Liver (tissue), 7 donors: ENCODE measurements at regions not wholly inside any gene's neighbourhood (a gene's known extent, or its start where the extent isn't known, plus 50 kb on each side); places are given as distances from the start of the nearest gene placed in this dataset.

Source experiments
- DNase-seq: peaks from one replicate; pipeline ENCODE4 v3.0.0-alpha.2; 2017; ENCODE audit warnings: low spot score
- H3K27ac ChIP-seq, 2 donors: one replicate each; pipeline ENCODE4 v1.7.0; 2013; ENCODE audit warnings: inconsistent platforms in 2 of 2, low read length in 2 of 2, control low read depth in 1 of 2, low read depth in 1 of 2, mild to moderate bottlenecking in 1 of 2
- H3K27me3 ChIP-seq, 4 donors: one replicate each; pipeline versions ENCODE4 v1.6.1 to v1.7.0; 2013; ENCODE audit warnings: low read length in 3 of 4, inconsistent platforms in 1 of 4, mild to moderate bottlenecking in 1 of 4, moderate library complexity in 1 of 4; ENCODE audit not compliant: control insufficient read depth in 4 of 4, insufficient read depth in 4 of 4
- H3K36me3 ChIP-seq, 4 donors: one replicate each; pipeline versions ENCODE4 v1.6.1 to v1.7.0; 2013; ENCODE audit warnings: low read length in 3 of 4, mild to moderate bottlenecking in 3 of 4, low read depth in 1 of 4, moderate library complexity in 1 of 4; ENCODE audit not compliant: control insufficient read depth in 4 of 4, insufficient read depth in 3 of 4
- H3K4me1 ChIP-seq, 4 donors: one replicate each; pipeline versions ENCODE4 v1.6.1 to v1.7.0; 2013; ENCODE audit warnings: low read length in 3 of 4, mild to moderate bottlenecking in 3 of 4, moderate library complexity in 1 of 4; ENCODE audit not compliant: control insufficient read depth in 4 of 4, insufficient read depth in 4 of 4
- H3K4me3 ChIP-seq, 3 donors: one replicate each; pipeline versions ENCODE4 v1.6.1 to v1.7.0; 2013; ENCODE audit warnings: low read length in 3 of 3, control low read depth in 1 of 3, low read depth in 1 of 3, mild to moderate bottlenecking in 1 of 3
- H3K9ac ChIP-seq, 2 donors: one replicate each; pipeline ENCODE4 v1.7.0; 2013; ENCODE audit warnings: low read length in 2 of 2, mild to moderate bottlenecking in 2 of 2, moderate library complexity in 2 of 2, control low read depth in 1 of 2, low read depth in 1 of 2
- H3K9me3 ChIP-seq, 4 donors: one replicate each; pipeline versions ENCODE4 v1.6.1 to v1.7.0; 2013; ENCODE audit warnings: low read length in 3 of 4; ENCODE audit not compliant: control insufficient read depth in 4 of 4
- ATF3 ChIP-seq: IDR thresholded peaks from 2 replicates; pipeline ENCODE4 v1.6.1; 2016; ENCODE audit warnings: antibody characterized with exemption
- EGR1 ChIP-seq, 2 donors: IDR thresholded peaks; 2 replicates each; pipeline ENCODE4 v1.6.1; 2016 to 2018; ENCODE audit warnings: antibody characterized with exemption in 2 of 2, low read depth in 2 of 2
- FOXA1 ChIP-seq: IDR thresholded peaks from 2 replicates; pipeline ENCODE4 v1.6.1; 2016; ENCODE audit warnings: antibody characterized with exemption
- FOXA2 ChIP-seq: IDR thresholded peaks from 2 replicates; pipeline ENCODE4 v1.6.1; 2016; ENCODE audit warnings: antibody characterized with exemption
- GABPA ChIP-seq, 2 donors: IDR thresholded peaks in 1 of 2; conservative IDR thresholded peaks in 1 of 2; 2 replicates each; pipeline ENCODE4 v1.6.1; 2016; ENCODE audit warnings: antibody characterized with exemption in 2 of 2, mild to moderate bottlenecking in 1 of 2, moderate library complexity in 1 of 2
- HNF4A ChIP-seq, 2 donors: conservative IDR thresholded peaks; 2 replicates each; pipeline ENCODE4 v1.6.1; 2016; ENCODE audit warnings: antibody characterized with exemption in 2 of 2, mild to moderate bottlenecking in 2 of 2
- JUND ChIP-seq, 2 donors: IDR thresholded peaks; 2 replicates each; pipeline ENCODE4 v1.6.1; 2016; ENCODE audit warnings: antibody characterized with exemption in 2 of 2
- NR2F2 ChIP-seq: IDR thresholded peaks from 2 replicates; pipeline ENCODE4 v1.6.1; 2016; ENCODE audit warnings: antibody characterized with exemption
- RAD21 ChIP-seq, 2 donors: IDR thresholded peaks; 2 replicates each; pipeline ENCODE4 v1.6.1; 2016; ENCODE audit warnings: antibody characterized with exemption in 2 of 2, mild to moderate bottlenecking in 2 of 2
- RXRA ChIP-seq, 2 donors: IDR thresholded peaks; 2 replicates each; pipeline ENCODE4 v1.6.1; 2017 to 2018; ENCODE audit warnings: antibody characterized with exemption in 2 of 2, mild to moderate bottlenecking in 1 of 2
- TAF1 ChIP-seq: conservative IDR thresholded peaks from 2 replicates; pipeline ENCODE4 v1.6.1; 2016; ENCODE audit warnings: antibody characterized with exemption, mild to moderate bottlenecking
- YY1 ChIP-seq: IDR thresholded peaks from 2 replicates; pipeline ENCODE4 v1.6.1; 2016; ENCODE audit warnings: antibody characterized with exemption, mild to moderate bottlenecking
- WGBS: extraction: QIAGEN DNeasy Blood & Tissue Kit; methylation state at CpG from one replicate; pipeline ENCODE4 v1.1.7; 2013; 5-methylcytosine and 5-hydroxymethylcytosine counted together
- TF ChIP-seq, protein P1 (sequence below): IDR thresholded peaks from 2 replicates; pipeline ENCODE4 v1.6.1; 2016; ENCODE audit warnings: antibody characterized with exemption, mild to moderate bottlenecking
- TF ChIP-seq, protein P2 (sequence below): IDR thresholded peaks from 2 replicates; pipeline ENCODE4 v1.6.1; 2016; ENCODE audit warnings: antibody characterized with exemption
- donor health status: healthy.
- donor health status: healthy.
- donor health status: healthy.
- donor health status: healthy.

- TF ChIP-seq, protein P1, sequence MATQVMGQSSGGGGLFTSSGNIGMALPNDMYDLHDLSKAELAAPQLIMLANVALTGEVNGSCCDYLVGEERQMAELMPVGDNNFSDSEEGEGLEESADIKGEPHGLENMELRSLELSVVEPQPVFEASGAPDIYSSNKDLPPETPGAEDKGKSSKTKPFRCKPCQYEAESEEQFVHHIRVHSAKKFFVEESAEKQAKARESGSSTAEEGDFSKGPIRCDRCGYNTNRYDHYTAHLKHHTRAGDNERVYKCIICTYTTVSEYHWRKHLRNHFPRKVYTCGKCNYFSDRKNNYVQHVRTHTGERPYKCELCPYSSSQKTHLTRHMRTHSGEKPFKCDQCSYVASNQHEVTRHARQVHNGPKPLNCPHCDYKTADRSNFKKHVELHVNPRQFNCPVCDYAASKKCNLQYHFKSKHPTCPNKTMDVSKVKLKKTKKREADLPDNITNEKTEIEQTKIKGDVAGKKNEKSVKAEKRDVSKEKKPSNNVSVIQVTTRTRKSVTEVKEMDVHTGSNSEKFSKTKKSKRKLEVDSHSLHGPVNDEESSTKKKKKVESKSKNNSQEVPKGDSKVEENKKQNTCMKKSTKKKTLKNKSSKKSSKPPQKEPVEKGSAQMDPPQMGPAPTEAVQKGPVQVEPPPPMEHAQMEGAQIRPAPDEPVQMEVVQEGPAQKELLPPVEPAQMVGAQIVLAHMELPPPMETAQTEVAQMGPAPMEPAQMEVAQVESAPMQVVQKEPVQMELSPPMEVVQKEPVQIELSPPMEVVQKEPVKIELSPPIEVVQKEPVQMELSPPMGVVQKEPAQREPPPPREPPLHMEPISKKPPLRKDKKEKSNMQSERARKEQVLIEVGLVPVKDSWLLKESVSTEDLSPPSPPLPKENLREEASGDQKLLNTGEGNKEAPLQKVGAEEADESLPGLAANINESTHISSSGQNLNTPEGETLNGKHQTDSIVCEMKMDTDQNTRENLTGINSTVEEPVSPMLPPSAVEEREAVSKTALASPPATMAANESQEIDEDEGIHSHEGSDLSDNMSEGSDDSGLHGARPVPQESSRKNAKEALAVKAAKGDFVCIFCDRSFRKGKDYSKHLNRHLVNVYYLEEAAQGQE, result no peak
- TF ChIP-seq FOXA2, result no peak
- no peak for TF ChIP-seq NR2F2
- no peak for TF ChIP-seq RAD21 (IDR thresholded peaks at IDR 0.05)
Measured at GRCh38 chr13:74765955-74766354, 631.8 kb upstream of the KLF12 start (continued).

GRCh38 chr13:74761801-74762757 is 627.9 kb upstream of the KLF12 start:
- TF ChIP-seq ATF3, result no peak
- TF ChIP-seq HNF4A (conservative IDR thresholded peaks at IDR 0.05), result no peak
- TF ChIP-seq JUND (IDR thresholded peaks at IDR 0.05), result no peak
- no peak overlapping the region for H3K27ac ChIP-seq
- H3K9ac ChIP-seq, result no peak overlapping the region
- no peaks in the 10 kb centered on the region for H3K9me3 ChIP-seq
- no peak for DNase-seq
- H3K27me3 ChIP-seq, result no peaks in the 10 kb centered on the region
- WGBS, result 94% methylated on average over 2 of the region's 2 CpGs
- no peak overlapping the region for H3K4me3 ChIP-seq
- H3K36me3 ChIP-seq, result no peaks in the 10 kb centered on the region
- H3K4me1 ChIP-seq, result no peaks in the 10 kb centered on the region

GRCh38 chr13:74758188-74758587 is 624.0 kb upstream of the KLF12 start:
- Histone ChIP-seq H3K27me3 (no peaks in the 10 kb centered on the region), H3K36me3 (no peaks in the 10 kb centered on the region), H3K4me1 (no peaks in the 10 kb centered on the region), H3K9me3 (no peaks in the 10 kb centered on the region), H3K27ac (no peak overlapping the region), H3K4me3 (no peak overlapping the region), H3K9ac (no peak overlapping the region)
- no peak for DNase-seq
- 28% methylated on average over 1 of the region's 1 CpG for WGBS
- TF ChIP-seq RXRA (IDR thresholded peaks at IDR 0.05), result no peak
- TF ChIP-seq EGR1 (IDR thresholded peaks at IDR 0.05; ENCODE audit: low read depth in 2 of 2), result no peak
- no peak for TF ChIP-seq HNF4A (conservative IDR thresholded peaks at IDR 0.05)
- TF ChIP-seq, protein P2, sequence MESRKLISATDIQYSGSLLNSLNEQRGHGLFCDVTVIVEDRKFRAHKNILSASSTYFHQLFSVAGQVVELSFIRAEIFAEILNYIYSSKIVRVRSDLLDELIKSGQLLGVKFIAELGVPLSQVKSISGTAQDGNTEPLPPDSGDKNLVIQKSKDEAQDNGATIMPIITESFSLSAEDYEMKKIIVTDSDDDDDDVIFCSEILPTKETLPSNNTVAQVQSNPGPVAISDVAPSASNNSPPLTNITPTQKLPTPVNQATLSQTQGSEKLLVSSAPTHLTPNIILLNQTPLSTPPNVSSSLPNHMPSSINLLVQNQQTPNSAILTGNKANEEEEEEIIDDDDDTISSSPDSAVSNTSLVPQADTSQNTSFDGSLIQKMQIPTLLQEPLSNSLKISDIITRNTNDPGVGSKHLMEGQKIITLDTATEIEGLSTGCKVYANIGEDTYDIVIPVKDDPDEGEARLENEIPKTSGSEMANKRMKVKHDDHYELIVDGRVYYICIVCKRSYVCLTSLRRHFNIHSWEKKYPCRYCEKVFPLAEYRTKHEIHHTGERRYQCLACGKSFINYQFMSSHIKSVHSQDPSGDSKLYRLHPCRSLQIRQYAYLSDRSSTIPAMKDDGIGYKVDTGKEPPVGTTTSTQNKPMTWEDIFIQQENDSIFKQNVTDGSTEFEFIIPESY, result no peak
- no peak for TF ChIP-seq NR2F2
- TF ChIP-seq GABPA (IDR thresholded peaks at IDR 0.05 in 1 of 2, conservative IDR thresholded peaks at IDR 0.05 in 1 of 2), result no peak
- TF ChIP-seq RAD21 (IDR thresholded peaks at IDR 0.05), result no peak
- no peak for TF ChIP-seq TAF1
- TF ChIP-seq YY1, result no peak
- no peak for TF ChIP-seq FOXA1
